ENCODE measurements at regions not wholly inside any gene's neighbourhood (a gene's known extent, or its start where the extent isn't known, plus 50 kb on each side); places are given as distances from the start of the nearest gene placed in this dataset.

GRCh38 chr3:148146947-148147826 is 550.5 kb upstream of the AGTR1 start (continued):
- TF ChIP-seq USF2 (IDR thresholded peaks at IDR 0.05; ENCODE audit: borderline replicate concordance, low read depth, low read length) (no peak), EGR1 (IDR thresholded peaks at IDR 0.05; ENCODE audit: borderline replicate concordance in 1 of 2, low read depth in 2 of 2, low read length in 2 of 2) (no peak)

- H4K20me1 ChIP-seq (ENCODE audit: control insufficient read depth, insufficient read depth), result no peaks in the 10 kb centered on the region
- no peak overlapping the region for H3K4me3 ChIP-seq
- H3K4me1 ChIP-seq (ENCODE audit: control insufficient read depth, insufficient read depth, low read length), result no peaks in the 10 kb centered on the region
- no peak for DNase-seq (ENCODE audit: low read depth, low spot score)
- RAD21 ChIA-PET (ENCODE audit: unreplicated experiment), result no interaction called here
- H3K9me3 ChIP-seq (replicated peaks; ENCODE audit: control insufficient read depth, insufficient read depth, low read length), result no peaks in the 10 kb centered on the region
- H3K27ac ChIP-seq (ENCODE audit: control insufficient read depth, insufficient read depth), result no peak overlapping the region
- no peak overlapping the region for H2AFZ ChIP-seq (ENCODE audit: control insufficient read depth, low read depth, low read length)
- no peak overlapping the region for H3K4me2 ChIP-seq (ENCODE audit: control insufficient read depth, insufficient read depth)
- no peaks in the 10 kb centered on the region for H3K79me2 ChIP-seq (ENCODE audit: control insufficient read depth, insufficient read depth, low read length)
- H3K36me3 ChIP-seq (ENCODE audit: control insufficient read depth in 2 of 2, insufficient read depth in 2 of 2, low read length in 1 of 2), result no peaks in the 10 kb centered on the region
- FAIRE-seq, result no peak
- SMC1A ChIA-PET (ENCODE audit: uncharacterized antibody, unreplicated experiment), result no interaction called here
- in situ Hi-C loops (cut with MboI), result no loop called here
- WGBS (ENCODE audit: insufficient coverage, insufficient replicate concordance, low lambda C conversion rate, missing lambda C conversion rate), result 17% methylated on average over 2 of the region's 2 CpGs
- POLR2A ChIA-PET, result no interaction called here
- no TSS peak for BruUV-seq (replicated peaks)
- H3K27me3 ChIP-seq (replicated peaks in 1 of 2; ENCODE audit: control insufficient read depth in 2 of 2, insufficient read depth in 2 of 2, low read length in 1 of 2), result no peaks in the 10 kb centered on the region
- ATAC-seq, result no peak
- no peak for TF ChIP-seq IRF4 (IDR thresholded peaks at IDR 0.05; ENCODE audit: low read depth, low read length)
- TF ChIP-seq CBX5 (IDR thresholded peaks at IDR 0.05; ENCODE audit: low read depth), result no peak
- no peak for TF ChIP-seq RBBP5 (conservative IDR thresholded peaks at IDR 0.05)
- TF ChIP-seq SPI1 (IDR thresholded peaks at IDR 0.05; ENCODE audit: borderline replicate concordance, insufficient read depth, low read depth, low read length), result no peak
- no peak for TF ChIP-seq E2F8 (IDR thresholded peaks at IDR 0.05; ENCODE audit: low read depth, partially characterized antibody)
- intact Hi-C loops (cut with micrococcal nuclease; ENCODE audit: unreplicated experiment), result no loop called here
- CTCF ChIA-PET, result no interaction called here
- no peak overlapping the region for H3K9ac ChIP-seq (ENCODE audit: control insufficient read depth, insufficient read depth, low read length)
Observed at GRCh38 chr3:148147903-148148302, 549.8 kb upstream of the AGTR1 start.
